Right cardiac atrium (tissue), 5 donors: ENCODE measurements at regions not wholly inside any gene's neighbourhood (a gene's known extent, or its start where the extent isn't known, plus 50 kb on each side); places are given as distances from the start of the nearest gene placed in this dataset.
"Not testable (repeated sequence)": the region's sequence is repeated elsewhere in the genome, so short reads cannot be mapped to it uniquely, and the experiment has no call there.

Experiments used
- ATAC-seq, 2 donors: fragments of 200-7000 bp; cut with Tn5 transposase; one replicate each; pipeline versions ENCODE4 v1.8.0 to v1.9.1; 2020; ENCODE audit warnings: moderate library complexity in 2 of 2, mild to moderate bottlenecking in 1 of 2
- DNase-seq, 3 donors: peaks; one replicate each; pipeline ENCODE4 v3.0.0-alpha.2; 2020
- H3K27ac ChIP-seq: one replicate; pipeline ENCODE4 v1.5.1; 2013; ENCODE audit warnings: mild to moderate bottlenecking, low read length, control low read depth, moderate library complexity
- H3K27me3 ChIP-seq: one replicate; pipeline ENCODE4 v1.6.1; 2013; ENCODE audit not compliant: control insufficient read depth, insufficient read depth
- H3K4me1 ChIP-seq: one replicate; pipeline ENCODE4 v1.6.1; 2013; ENCODE audit warnings: low read length; ENCODE audit not compliant: control insufficient read depth, insufficient read depth
- H3K4me3 ChIP-seq: one replicate; pipeline ENCODE4 v1.5.1; 2013; ENCODE audit warnings: low read length, control low read depth
- H3K9me3 ChIP-seq: one replicate; pipeline ENCODE4 v1.6.1; 2013; ENCODE audit warnings: low read length; ENCODE audit not compliant: control insufficient read depth
- WGBS: extraction: QIAGEN DNeasy Blood & Tissue Kit; methylation state at CpG from one replicate; pipeline ENCODE4 v1.1.7; 2013; 5-methylcytosine and 5-hydroxymethylcytosine counted together
- intact Hi-C, 4 donors: fragments of 100-400 bp; cut with DNase I; formaldehyde crosslinking; loops; one replicate each; pipeline versions ENCODE4 v1.11.0 to v1.14.0; 2022 to 2023
- donor health status: healthy with polysubstance abuse.
- donor health status: DM: no; HTN: yes; CAD: no.
- donor health status: DM: no; HTN: no; CAD: no.
- donor health status: DM: no; HTN: yes; CAD: no; lungs with severe emphysema.
- donor health status: DM: yes; HTN: yes; CAD: no.

DNA sequence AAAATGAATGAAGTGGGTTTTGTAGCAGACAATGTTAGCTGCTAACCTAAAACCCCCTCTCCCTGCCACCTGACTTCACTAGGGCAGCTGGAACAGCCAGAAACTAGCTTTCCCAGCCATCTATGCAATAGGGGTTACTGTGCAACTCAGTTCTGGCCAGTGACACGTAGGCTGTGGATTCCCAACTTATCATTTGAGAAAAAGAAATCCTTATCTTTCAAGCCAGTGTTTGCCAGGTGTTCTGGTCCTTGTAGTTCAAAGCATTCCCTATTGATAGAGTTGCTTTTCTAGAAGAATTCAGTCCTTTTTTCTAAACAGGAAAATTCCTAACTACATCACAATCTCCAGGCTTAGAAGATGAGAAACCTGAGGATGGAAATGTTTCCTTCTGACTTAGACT is 144.5 kb upstream of the ELAC2 start:
- Histone ChIP-seq H3K4me3 (no peak overlapping the region), H3K27me3 (no peaks in the 10 kb centered on the region), H3K4me1 (no peaks in the 10 kb centered on the region), H3K9me3 (no peaks in the 10 kb centered on the region), H3K27ac (no peak overlapping the region)
- ATAC-seq (no peak), DNase-seq (no peak)
- intact Hi-C loops, result no loop called here
- 46% methylated on average over 1 of the region's 1 CpG for WGBS

DNA sequence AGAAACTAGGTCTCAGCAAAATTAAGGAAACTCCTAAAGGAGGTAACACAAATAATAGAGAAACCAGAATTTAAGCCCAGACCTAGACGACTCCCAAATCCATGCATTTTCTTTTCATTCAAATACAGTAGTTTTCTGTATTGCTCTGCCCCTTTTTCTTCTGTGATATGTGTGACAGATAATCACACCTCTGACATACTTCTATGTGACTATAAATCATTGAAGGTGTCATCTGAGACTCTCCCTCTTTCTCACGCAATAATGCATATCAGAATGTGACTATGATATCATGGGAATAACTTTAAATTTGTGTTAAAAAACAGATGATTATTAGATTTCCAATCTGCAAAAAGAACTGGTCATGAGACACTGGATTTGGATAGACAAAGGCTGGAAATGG is 143.0 kb upstream of the ELAC2 start:
- ATAC-seq (no peak), DNase-seq (no peak)
- 81% methylated on average over 2 of the region's 2 CpGs for WGBS
- Histone ChIP-seq H3K4me1 (no peaks in the 10 kb centered on the region), H3K4me3 (no peak overlapping the region), H3K27ac (no peak overlapping the region), H3K27me3 (no peaks in the 10 kb centered on the region), H3K9me3 (no peaks in the 10 kb centered on the region)
- intact Hi-C loops, result no loop called here

DNA sequence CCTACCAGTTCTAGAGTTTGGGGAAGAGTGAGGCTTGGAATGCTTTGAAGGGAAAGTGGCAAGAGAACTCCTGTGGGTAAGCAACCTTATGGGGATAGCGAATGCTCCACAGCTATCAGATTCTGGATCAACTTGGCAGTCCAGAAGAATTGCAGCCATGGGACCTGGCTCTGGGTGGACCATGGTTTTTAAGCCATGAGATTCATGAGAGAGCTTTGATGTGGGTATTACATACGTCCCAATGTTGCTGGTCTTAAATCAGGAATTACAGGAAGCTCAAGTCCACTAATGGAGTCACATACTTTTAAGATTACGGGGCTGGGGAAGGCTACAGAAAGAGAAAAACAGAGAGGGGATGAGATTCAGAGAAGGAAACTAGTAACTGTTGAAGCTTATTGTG is 142.5 kb upstream of the ELAC2 start:
- DNase-seq (no peak), ATAC-seq (no peak)
- intact Hi-C loops, result no loop called here
- H3K9me3 ChIP-seq, result no peaks in the 10 kb centered on the region
- H3K4me1 ChIP-seq, result no peaks in the 10 kb centered on the region
- no peaks in the 10 kb centered on the region for H3K27me3 ChIP-seq
- WGBS, result 65% methylated on average over 3 of the region's 3 CpGs
- H3K4me3 ChIP-seq, result no peak overlapping the region
- H3K27ac ChIP-seq, result no peak overlapping the region

DNA sequence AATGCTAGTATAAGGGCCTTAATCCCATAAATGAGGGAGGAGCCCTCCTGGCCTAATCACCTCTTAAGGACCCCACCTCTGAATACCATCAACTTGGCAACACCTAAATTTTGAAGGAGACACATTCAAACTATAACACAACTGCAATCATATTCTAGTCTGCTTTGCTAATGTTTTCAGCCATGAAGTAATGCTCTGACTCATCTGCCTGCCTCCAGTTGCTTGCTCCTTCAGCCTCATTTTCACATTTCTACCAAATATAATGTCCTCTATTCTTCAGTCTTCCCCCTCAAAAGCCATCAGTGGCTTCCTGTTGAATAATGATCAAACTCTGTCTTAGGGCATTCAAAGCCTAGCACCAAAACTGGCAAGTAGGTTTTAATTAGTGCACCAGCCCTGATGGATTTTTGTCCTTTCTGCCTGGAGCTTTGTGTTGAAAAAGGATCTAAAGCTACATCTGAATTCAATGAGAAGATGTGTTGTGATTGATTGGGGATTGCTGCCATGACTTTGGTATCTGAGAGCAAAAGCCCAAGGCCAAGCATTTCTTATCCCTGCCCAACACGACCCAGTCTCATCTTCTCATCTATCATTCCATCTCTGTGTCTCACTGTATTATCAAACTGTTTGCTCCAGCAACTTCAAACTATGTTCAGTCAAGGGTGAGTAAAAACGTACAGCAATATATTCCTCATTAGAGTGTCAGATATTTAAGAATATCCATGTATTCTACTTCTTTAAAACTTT is 140.8 kb upstream of the ELAC2 start:
- Histone ChIP-seq H3K27me3 (no peaks in the 10 kb centered on the region), H3K4me3 (no peak overlapping the region), H3K4me1 (no peaks in the 10 kb centered on the region), H3K9me3 (no peaks in the 10 kb centered on the region), H3K27ac (no peak overlapping the region)
- intact Hi-C loops, result no loop called here
- DNase-seq, result no peak
- 52% methylated on average over 2 of the region's 2 CpGs for WGBS
- no peak for ATAC-seq

DNA sequence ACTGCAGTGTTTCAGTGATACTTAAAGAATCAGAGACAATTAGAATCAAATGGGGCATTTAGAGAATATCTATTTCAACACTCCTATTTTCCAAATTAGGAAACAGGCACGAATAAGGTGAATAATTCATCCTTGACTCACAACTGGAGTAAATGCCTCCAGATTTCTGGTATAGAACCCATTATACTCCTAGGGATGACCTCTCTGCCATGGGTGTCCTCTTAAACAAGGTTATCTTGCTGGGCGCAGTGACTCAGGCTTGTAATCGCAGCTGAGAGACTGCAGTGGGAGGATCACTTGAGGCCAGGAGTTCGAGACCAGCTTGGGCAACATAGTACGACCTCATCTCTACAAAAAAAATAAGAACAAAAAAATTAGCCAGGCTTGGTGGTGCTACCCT is 139.8 kb upstream of the ELAC2 start:
- H3K27me3 ChIP-seq, result no peaks in the 10 kb centered on the region
- intact Hi-C loops, result no loop called here
- 78% methylated on average over 5 of the region's 5 CpGs for WGBS
- no peaks in the 10 kb centered on the region for H3K4me1 ChIP-seq
- no peak overlapping the region for H3K4me3 ChIP-seq
- ATAC-seq (no peak), DNase-seq (no peak)
- H3K9me3 ChIP-seq, result no peaks in the 10 kb centered on the region
- H3K27ac ChIP-seq, result no peak overlapping the region

DNA sequence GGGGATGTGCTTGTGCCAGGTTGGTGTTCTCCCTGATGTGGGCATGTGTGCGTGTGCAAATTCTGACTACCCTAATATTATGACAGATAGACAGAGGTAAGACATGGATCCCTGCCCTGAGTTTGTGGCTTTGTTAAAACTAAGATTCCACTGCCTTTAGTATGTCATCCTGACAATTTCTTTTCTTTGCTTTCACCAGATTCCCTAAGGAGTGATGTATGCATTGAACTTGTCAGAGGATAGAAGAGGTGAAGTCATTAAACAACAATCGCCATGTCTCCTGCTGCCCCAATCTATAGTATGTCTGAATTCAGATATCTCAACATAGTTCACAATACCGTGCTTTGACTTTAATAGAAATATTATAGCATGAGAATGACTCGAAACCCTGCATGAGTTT is 137.1 kb upstream of the ELAC2 start:
- WGBS, result 72% methylated on average over 4 of the region's 4 CpGs
- ATAC-seq (no peak), DNase-seq (no peak)
- Histone ChIP-seq H3K4me3 (no peak overlapping the region), H3K27ac (no peak overlapping the region), H3K4me1 (no peaks in the 10 kb centered on the region), H3K9me3 (no peaks in the 10 kb centered on the region), H3K27me3 (no peaks in the 10 kb centered on the region)
- intact Hi-C loops, result no loop called here

DNA sequence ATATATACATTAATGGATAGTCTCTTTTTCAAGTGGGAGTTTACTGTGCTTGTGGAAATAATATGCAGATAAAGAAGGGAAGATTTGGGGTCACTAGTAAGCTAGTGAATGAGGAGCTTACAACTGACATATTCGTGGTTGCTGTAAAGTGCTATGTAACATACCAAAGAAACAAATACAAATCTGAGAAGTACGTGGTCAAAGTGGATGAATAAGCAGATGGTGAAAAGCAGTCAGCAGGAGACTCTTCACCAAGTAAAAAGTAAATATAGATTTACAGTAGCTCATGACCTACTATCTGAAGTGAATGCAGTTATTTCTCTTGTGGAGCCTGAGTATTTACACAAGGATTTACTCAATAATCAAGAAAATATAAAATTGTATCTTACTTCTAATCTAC is 136.6 kb upstream of the ELAC2 start:
- 68% methylated on average over 2 of the region's 2 CpGs for WGBS
- no peaks in the 10 kb centered on the region for H3K27me3 ChIP-seq
- no peak for ATAC-seq
- H3K4me1 ChIP-seq, result no peaks in the 10 kb centered on the region
- H3K9me3 ChIP-seq, result no peaks in the 10 kb centered on the region
- no peak for DNase-seq
- H3K27ac ChIP-seq, result no peak overlapping the region
- no peak overlapping the region for H3K4me3 ChIP-seq
- intact Hi-C loops, result no loop called here

DNA sequence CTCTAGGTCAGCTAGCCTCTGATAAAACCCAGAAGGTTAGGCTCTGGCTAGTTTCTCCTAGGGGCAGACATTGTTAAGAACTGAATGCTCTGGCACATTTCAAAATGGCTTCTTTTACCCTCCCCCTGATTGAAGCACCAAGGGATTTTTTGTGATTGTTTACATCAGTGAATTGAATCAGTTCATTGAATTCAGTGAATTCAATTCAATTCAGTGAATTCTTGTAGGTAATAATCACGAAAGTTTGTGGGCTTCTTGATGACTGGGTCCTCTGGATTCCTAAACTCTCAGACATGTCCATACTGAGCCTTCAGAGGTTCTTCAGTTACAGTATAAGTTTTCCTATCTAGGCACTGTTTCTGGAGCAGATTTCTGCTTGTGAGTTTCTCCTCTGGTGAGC is 135.2 kb upstream of the ELAC2 start:
- H3K27me3 ChIP-seq, result no peaks in the 10 kb centered on the region
- no peak overlapping the region for H3K27ac ChIP-seq
- no peaks in the 10 kb centered on the region for H3K9me3 ChIP-seq
- WGBS, result 56% methylated on average over 1 of the region's 1 CpG
- H3K4me3 ChIP-seq, result no peak overlapping the region
- intact Hi-C loops, result no loop called here
- no peak for DNase-seq
- ATAC-seq, result no peak
- H3K4me1 ChIP-seq, result no peaks in the 10 kb centered on the region

DNA sequence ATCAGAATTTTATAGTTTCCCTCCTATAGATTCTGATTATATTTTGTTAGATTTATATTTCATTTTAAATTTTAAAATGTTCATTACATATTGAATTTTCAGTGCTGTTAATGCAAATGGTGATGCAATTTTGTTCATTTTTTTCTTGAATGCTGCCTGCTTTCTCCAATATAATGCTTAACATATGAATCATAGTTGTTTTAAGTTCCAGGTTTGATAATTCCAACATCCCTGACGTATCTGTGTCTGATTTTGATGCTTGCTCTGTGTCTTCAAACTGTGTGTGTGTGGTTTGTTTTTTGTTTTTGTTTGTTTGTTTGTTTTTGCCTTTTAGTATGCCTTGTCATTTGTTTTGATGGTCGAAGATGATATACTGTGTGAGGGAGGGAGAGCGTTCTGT is 134.7 kb upstream of the ELAC2 start:
- WGBS, result 68% methylated on average over 3 of the region's 3 CpGs
- intact Hi-C loops, result no loop called here

DNA sequence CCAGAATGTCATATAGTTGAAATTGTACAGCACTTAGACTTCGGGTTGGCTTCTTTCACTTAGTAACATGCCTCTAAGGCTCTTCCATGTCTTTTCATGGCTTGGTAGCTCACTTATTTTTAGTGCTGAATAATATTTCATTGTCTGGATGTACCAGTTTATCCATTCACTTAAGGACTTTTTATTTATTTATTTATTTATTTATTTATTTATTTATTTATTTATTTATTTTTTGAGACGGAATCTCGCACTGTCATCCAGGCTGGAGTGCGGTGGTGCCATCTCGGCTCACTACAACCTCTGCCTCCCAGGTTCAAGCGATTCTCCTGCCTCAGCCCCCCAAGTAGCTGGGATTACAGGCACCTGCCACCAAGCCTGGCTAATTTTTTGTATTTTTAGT is 132.9 kb upstream of the ELAC2 start:
- intact Hi-C loops, ATAC-seq: not testable (repeated sequence)
- WGBS, result 94% methylated on average over 6 of the region's 6 CpGs

More for the DNA sequence above, 134.7 kb upstream of the ELAC2 start:
- ATAC-seq (no peak), DNase-seq (no peak)
- no peak overlapping the region for H3K27ac ChIP-seq
- no peaks in the 10 kb centered on the region for H3K4me1 ChIP-seq
- no peak overlapping the region for H3K4me3 ChIP-seq
- H3K27me3 ChIP-seq, result no peaks in the 10 kb centered on the region
- H3K9me3 ChIP-seq, result no peaks in the 10 kb centered on the region

DNA sequence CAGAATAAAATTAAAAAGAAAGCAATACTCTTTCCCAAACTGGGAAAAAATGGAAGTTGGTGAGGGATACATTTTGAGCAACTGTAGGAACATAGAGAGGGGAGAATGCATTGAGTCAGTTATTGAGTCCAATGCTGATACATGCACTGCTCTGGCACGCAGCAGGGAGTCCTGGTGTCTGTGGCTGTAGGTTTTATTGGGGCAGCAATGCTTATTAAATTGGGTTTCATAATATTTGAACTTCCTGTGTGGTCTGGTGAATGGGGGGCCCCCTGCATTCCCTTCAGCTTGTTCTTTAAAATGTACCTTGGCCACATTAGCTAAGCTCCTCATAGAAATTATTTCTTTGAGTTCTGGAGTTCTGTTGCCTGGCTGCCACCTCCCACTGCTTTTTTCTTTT is 125.2 kb upstream of the ELAC2 start:
- ATAC-seq (no peak), DNase-seq (no peak)
- intact Hi-C loops, result no loop called here
- H3K9me3 ChIP-seq, result no peaks in the 10 kb centered on the region
- H3K27ac ChIP-seq, result no peak overlapping the region
- H3K4me1 ChIP-seq, result no peaks in the 10 kb centered on the region
- no peak overlapping the region for H3K4me3 ChIP-seq
- 80% methylated on average over 1 of the region's 1 CpG for WGBS
- no peaks in the 10 kb centered on the region for H3K27me3 ChIP-seq

More for the DNA sequence above, 132.9 kb upstream of the ELAC2 start:
- not testable (repeated sequence) for H3K4me1 ChIP-seq, DNase-seq, H3K27ac ChIP-seq, H3K9me3 ChIP-seq, H3K27me3 ChIP-seq, H3K4me3 ChIP-seq

DNA sequence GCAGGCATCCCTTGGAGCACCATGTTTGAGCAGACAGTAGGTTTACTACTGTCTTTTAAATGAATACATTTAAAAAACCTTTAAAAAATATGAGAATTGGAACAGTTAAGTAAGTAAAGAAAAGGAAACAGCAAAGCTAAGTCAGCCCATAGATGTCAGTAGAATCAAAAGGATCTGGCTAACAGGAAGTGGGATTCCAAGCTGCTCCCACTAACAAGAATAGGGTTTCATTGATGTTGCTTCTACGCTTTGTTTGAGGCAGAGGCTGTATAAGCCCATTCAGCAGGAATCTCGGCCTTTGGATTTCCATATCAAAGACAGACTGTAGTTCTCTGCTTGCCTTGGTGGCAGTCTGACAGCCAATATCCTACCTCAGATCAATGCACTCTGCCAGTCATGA is 122.9 kb upstream of the ELAC2 start:
- 21% methylated on average over 2 of the region's 2 CpGs for WGBS
- H3K27me3 ChIP-seq, result no peaks in the 10 kb centered on the region
- intact Hi-C loops, result no loop called here
- no peaks in the 10 kb centered on the region for H3K4me1 ChIP-seq
- H3K4me3 ChIP-seq, result no peak overlapping the region
- ATAC-seq, result no peak
- H3K9me3 ChIP-seq, result no peaks in the 10 kb centered on the region
- no peak for DNase-seq
- H3K27ac ChIP-seq, result no peak overlapping the region
